ENCODE measurements at regions not wholly inside any gene's neighbourhood (a gene's known extent, or its start where the extent isn't known, plus 50 kb on each side); places are given as distances from the start of the nearest gene placed in this dataset.

- Histone ChIP-seq H3K9me2 (replicated peaks; ENCODE audit: control insufficient read depth, low read length) (no peaks in the 10 kb centered on the region), H3K79me2 (ENCODE audit: control insufficient read depth, low read length) (no peaks in the 10 kb centered on the region), H3K4me3 (ENCODE audit: low read length) (no peak overlapping the region), H3K4me1 (ENCODE audit: control insufficient read depth, low read length) (no peaks in the 10 kb centered on the region), H3K4me2 (ENCODE audit: low read length) (no peak overlapping the region), H4K20me1 (ENCODE audit: control insufficient read depth, insufficient read depth, low read depth, low read length) (no peaks in the 10 kb centered on the region), H3K9me3 (ENCODE audit: control insufficient read depth, insufficient read depth, low read length) (no peaks in the 10 kb centered on the region), H3K27me3 (ENCODE audit: control insufficient read depth, low read length) (no peaks in the 10 kb centered on the region), H3K36me3 (ENCODE audit: control insufficient read depth, low read length) (no peaks in the 10 kb centered on the region), H3K27ac (ENCODE audit: low read depth, low read length) (no peak overlapping the region), H3F3A (ENCODE audit: control insufficient read depth, insufficient read depth) (no peaks in the 10 kb centered on the region)
- TF ChIP-seq CTCF (IDR thresholded peaks at IDR 0.05; ENCODE audit: low read depth, low read length, poor library complexity, severe bottlenecking), result no peak
- TF ChIP-seq EZH2phosphoT487 (IDR thresholded peaks at IDR 0.05; ENCODE audit: borderline replicate concordance, low read length), result no peak
These were observed 104.1 kb downstream of the HDGFL1 start for GRCh38 chr6:22673474-22673873.

- Histone ChIP-seq H3K27ac (ENCODE audit: low read depth, low read length) (no peak overlapping the region), H3K4me1 (ENCODE audit: control insufficient read depth, low read length) (no peaks in the 10 kb centered on the region), H3K79me2 (ENCODE audit: control insufficient read depth, low read length) (no peaks in the 10 kb centered on the region), H3F3A (ENCODE audit: control insufficient read depth, insufficient read depth) (no peaks in the 10 kb centered on the region), H3K27me3 (ENCODE audit: control insufficient read depth, low read length) (no peaks in the 10 kb centered on the region), H3K9me3 (ENCODE audit: control insufficient read depth, insufficient read depth, low read length) (no peaks in the 10 kb centered on the region), H4K20me1 (ENCODE audit: control insufficient read depth, insufficient read depth, low read depth, low read length) (no peaks in the 10 kb centered on the region), H3K4me3 (ENCODE audit: low read length) (no peak overlapping the region), H3K9me2 (replicated peaks; ENCODE audit: control insufficient read depth, low read length) (no peaks in the 10 kb centered on the region), H3K4me2 (ENCODE audit: low read length) (no peak overlapping the region), H3K36me3 (ENCODE audit: control insufficient read depth, low read length) (no peaks in the 10 kb centered on the region)
- TF ChIP-seq EZH2phosphoT487 (IDR thresholded peaks at IDR 0.05; ENCODE audit: borderline replicate concordance, low read length), result no peak
These were observed 111.6 kb downstream of the HDGFL1 start for GRCh38 chr6:22680950-22681349.

- TF ChIP-seq CTCF (IDR thresholded peaks at IDR 0.05; ENCODE audit: low read depth, low read length, poor library complexity, severe bottlenecking) (no peak), EZH2phosphoT487 (IDR thresholded peaks at IDR 0.05; ENCODE audit: borderline replicate concordance, low read length) (no peak)
- H3K27me3 ChIP-seq (ENCODE audit: control insufficient read depth, low read length), result no peaks in the 10 kb centered on the region
These were observed 112.4 kb downstream of the HDGFL1 start for GRCh38 chr6:22681761-22682160.

GRCh38 chr6:22682979-22683378 lies 113.6 kb downstream of the HDGFL1 start:
- H3K27ac ChIP-seq (ENCODE audit: low read depth, low read length), result no peak overlapping the region
- H3K79me2 ChIP-seq (ENCODE audit: control insufficient read depth, low read length), result no peaks in the 10 kb centered on the region
- H3K36me3 ChIP-seq (ENCODE audit: control insufficient read depth, low read length), result no peaks in the 10 kb centered on the region
- H3K9me2 ChIP-seq (replicated peaks; ENCODE audit: control insufficient read depth, low read length), result no peaks in the 10 kb centered on the region
- no peaks in the 10 kb centered on the region for H4K20me1 ChIP-seq (ENCODE audit: control insufficient read depth, insufficient read depth, low read depth, low read length)
- TF ChIP-seq CTCF (IDR thresholded peaks at IDR 0.05; ENCODE audit: low read depth, low read length, poor library complexity, severe bottlenecking), result no peak
- no peak for TF ChIP-seq EZH2phosphoT487 (IDR thresholded peaks at IDR 0.05; ENCODE audit: borderline replicate concordance, low read length)
- no peaks in the 10 kb centered on the region for H3K4me1 ChIP-seq (ENCODE audit: control insufficient read depth, low read length)
- H3F3A ChIP-seq (ENCODE audit: control insufficient read depth, insufficient read depth), result no peaks in the 10 kb centered on the region
- H3K4me3 ChIP-seq (ENCODE audit: low read length), result no peak overlapping the region
- no peaks in the 10 kb centered on the region for H3K9me3 ChIP-seq (ENCODE audit: control insufficient read depth, insufficient read depth, low read length)
- no peaks in the 10 kb centered on the region for H3K27me3 ChIP-seq (ENCODE audit: control insufficient read depth, low read length)
- H3K4me2 ChIP-seq (ENCODE audit: low read length), result no peak overlapping the region

More at GRCh38 chr6:22681761-22682160, 112.4 kb downstream of the HDGFL1 start:
- Histone ChIP-seq H3K9me2 (replicated peaks; ENCODE audit: control insufficient read depth, low read length) (no peaks in the 10 kb centered on the region), H3K9me3 (ENCODE audit: control insufficient read depth, insufficient read depth, low read length) (no peaks in the 10 kb centered on the region), H3K79me2 (ENCODE audit: control insufficient read depth, low read length) (no peaks in the 10 kb centered on the region), H3K4me3 (ENCODE audit: low read length) (no peak overlapping the region), H3K4me2 (ENCODE audit: low read length) (no peak overlapping the region), H3K27ac (ENCODE audit: low read depth, low read length) (no peak overlapping the region), H3K4me1 (ENCODE audit: control insufficient read depth, low read length) (no peaks in the 10 kb centered on the region), H3F3A (ENCODE audit: control insufficient read depth, insufficient read depth) (no peaks in the 10 kb centered on the region), H4K20me1 (ENCODE audit: control insufficient read depth, insufficient read depth, low read depth, low read length) (no peaks in the 10 kb centered on the region), H3K36me3 (ENCODE audit: control insufficient read depth, low read length) (no peaks in the 10 kb centered on the region)

Measured in DOHH2 (cell line).